HepG2 (cell line): ENCODE measurements at regions not wholly inside any gene's neighbourhood (a gene's known extent, or its start where the extent isn't known, plus 50 kb on each side); places are given as distances from the start of the nearest gene placed in this dataset.
A peak's percentile ranks its signal among the peaks of the same experiment; 100 is the strongest.

Experiments used
- CBX5 ChIP-seq: sonication (generic); formaldehyde crosslinking; IDR thresholded peaks from 2 replicates; pipeline ENCODE4 v1.4.0; 2020; ENCODE audit warnings: missing genetic modification reagents, borderline replicate concordance
- CC2D1A ChIP-seq: sonication (generic); formaldehyde crosslinking; IDR thresholded peaks from 2 replicates; pipeline ENCODE4 v1.8.1; 2023; ENCODE audit warnings: mild to moderate bottlenecking, missing genetic modification reagents
- FOXM1 ChIP-seq: sonication (generic); formaldehyde crosslinking; IDR thresholded peaks from 2 replicates; pipeline ENCODE4 v1.5.0; 2020; ENCODE audit warnings: missing genetic modification reagents
- GTF3A ChIP-seq: sonication (generic); formaldehyde crosslinking; conservative IDR thresholded peaks from 2 replicates; pipeline ENCODE4 v1.4.0; 2020; ENCODE audit warnings: mild to moderate bottlenecking, missing genetic modification reagents
- IRF2 ChIP-seq: IDR thresholded peaks from 2 replicates; pipeline ENCODE4 v1.6.1; 2018; ENCODE audit warnings: missing genetic modification reagents, missing compliant biosample characterization
- NFKB2 ChIP-seq: sonication (generic); formaldehyde crosslinking; IDR thresholded peaks from 2 replicates; pipeline ENCODE4 v1.4.0; 2020; ENCODE audit warnings: missing genetic modification reagents, borderline replicate concordance
- SAFB2 ChIP-seq: sonication (generic); formaldehyde crosslinking; IDR thresholded peaks from 2 replicates; pipeline ENCODE4 v1.5.1; 2020; ENCODE audit warnings: missing genetic modification reagents, low read depth, mild to moderate bottlenecking, borderline replicate concordance
- SAP130 ChIP-seq: IDR thresholded peaks from 2 replicates; pipeline ENCODE4 v1.6.1; 2016; ENCODE audit warnings: low read depth
- SATB2 ChIP-seq: sonication (generic); formaldehyde crosslinking; IDR thresholded peaks from 2 replicates; pipeline ENCODE4 v1.5.0; 2020; ENCODE audit warnings: missing genetic modification reagents
- SP2 ChIP-seq: sonication (generic); formaldehyde crosslinking; IDR thresholded peaks from 2 replicates; pipeline ENCODE4 v1.5.1; 2020; ENCODE audit warnings: mild to moderate bottlenecking, missing genetic modification reagents
- TAF1 ChIP-seq: sonication (generic); formaldehyde crosslinking; IDR thresholded peaks from 2 replicates; pipeline ENCODE4 v1.4.0; 2020; ENCODE audit warnings: missing genetic modification reagents
- TEAD3 ChIP-seq: optimal IDR thresholded peaks from 2 replicates; pipeline ENCODE3; 2016; ENCODE audit warnings: borderline replicate concordance
- XRCC5 ChIP-seq: fragments of 200-400 bp; formaldehyde crosslinking; optimal IDR thresholded peaks from 2 replicates; pipeline ENCODE3; 2017; ENCODE audit warnings: mild to moderate bottlenecking, low read length
- ZBTB1 ChIP-seq: sonication (generic); formaldehyde crosslinking; IDR thresholded peaks from 2 replicates; pipeline ENCODE4 v1.4.0; 2020; ENCODE audit warnings: missing genetic modification reagents, borderline replicate concordance
- ZKSCAN5 ChIP-seq: sonication (generic); formaldehyde crosslinking; IDR thresholded peaks from 2 replicates; pipeline ENCODE4 v1.5.1; 2020; ENCODE audit warnings: mild to moderate bottlenecking, missing genetic modification reagents
- ZNF496 ChIP-seq: sonication (generic); formaldehyde crosslinking; IDR thresholded peaks from 2 replicates; pipeline ENCODE4 v1.8.1; 2023; ENCODE audit warnings: mild to moderate bottlenecking, moderate library complexity, missing genetic modification reagents; ENCODE audit not compliant: insufficient replicate concordance
- ZNF557 ChIP-seq: sonication (generic); formaldehyde crosslinking; IDR thresholded peaks from 2 replicates; pipeline ENCODE4 v1.4.0; 2020; ENCODE audit warnings: missing genetic modification reagents
- ZNF605 ChIP-seq: sonication (generic); formaldehyde crosslinking; IDR thresholded peaks from 2 replicates; pipeline ENCODE4 v1.8.0; 2022; ENCODE audit warnings: mild to moderate bottlenecking, missing genetic modification reagents
- ZNF776 ChIP-seq: sonication (generic); formaldehyde crosslinking; IDR thresholded peaks from 2 replicates; pipeline ENCODE4 v1.4.0; 2020; ENCODE audit warnings: mild to moderate bottlenecking, missing genetic modification reagents
- ZNF883 ChIP-seq: sonication (generic); formaldehyde crosslinking; IDR thresholded peaks from 2 replicates; pipeline ENCODE4 v1.5.1; 2020; ENCODE audit warnings: mild to moderate bottlenecking, missing genetic modification reagents; ENCODE audit errors: not compliant biosample characterization
- TF ChIP-seq, protein P1 (sequence below): sonication (generic); formaldehyde crosslinking; IDR thresholded peaks from 2 replicates; pipeline ENCODE4 v1.8.1; 2022; ENCODE audit warnings: mild to moderate bottlenecking, missing genetic modification reagents
- TF ChIP-seq, protein P2 (sequence below): sonication (generic); formaldehyde crosslinking; IDR thresholded peaks from 2 replicates; pipeline ENCODE4 v1.8.1; 2023; ENCODE audit warnings: mild to moderate bottlenecking, inconsistent platforms, moderate library complexity, missing genetic modification reagents, borderline replicate concordance
- TF ChIP-seq, protein P3 (sequence below): sonication (generic); formaldehyde crosslinking; IDR thresholded peaks from 2 replicates; pipeline ENCODE4 v1.5.0; 2020; ENCODE audit warnings: missing genetic modification reagents
- TF ChIP-seq, protein P4 (sequence below): sonication (generic); formaldehyde crosslinking; IDR thresholded peaks from 2 replicates; pipeline ENCODE4 v1.8.0; 2022; ENCODE audit warnings: missing genetic modification reagents, mild to moderate bottlenecking, moderate library complexity, borderline replicate concordance
- TF ChIP-seq, protein P5 (sequence below): IDR thresholded peaks from 2 replicates; pipeline ENCODE4 v1.6.1; 2016; ENCODE audit warnings: control low read depth
- TF ChIP-seq, protein P6 (sequence below): sonication (generic); formaldehyde crosslinking; IDR thresholded peaks from 2 replicates; pipeline ENCODE4 v1.5.0; 2020; ENCODE audit warnings: mild to moderate bottlenecking, missing genetic modification reagents

DNA sequence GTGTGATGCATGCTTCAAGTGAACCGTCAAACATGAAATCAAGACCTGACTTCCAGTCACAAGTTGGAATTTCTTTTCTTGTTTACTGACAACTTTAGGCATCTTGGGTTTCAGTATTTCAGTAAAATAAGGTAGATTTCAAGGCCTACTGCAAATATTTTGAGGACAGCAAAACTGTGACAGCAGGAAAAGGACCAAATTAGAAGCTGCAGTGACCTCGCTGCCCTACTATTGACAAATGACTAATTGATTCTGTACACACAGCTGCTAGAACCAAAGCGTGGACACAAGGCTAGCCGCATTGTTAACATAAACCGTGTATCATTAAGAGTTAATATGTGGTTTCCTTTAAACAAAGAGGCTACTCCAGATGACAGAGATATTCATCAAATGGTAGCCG is 105.7 kb upstream of the SEC61G start (continued):
- TF ChIP-seq, protein P1, sequence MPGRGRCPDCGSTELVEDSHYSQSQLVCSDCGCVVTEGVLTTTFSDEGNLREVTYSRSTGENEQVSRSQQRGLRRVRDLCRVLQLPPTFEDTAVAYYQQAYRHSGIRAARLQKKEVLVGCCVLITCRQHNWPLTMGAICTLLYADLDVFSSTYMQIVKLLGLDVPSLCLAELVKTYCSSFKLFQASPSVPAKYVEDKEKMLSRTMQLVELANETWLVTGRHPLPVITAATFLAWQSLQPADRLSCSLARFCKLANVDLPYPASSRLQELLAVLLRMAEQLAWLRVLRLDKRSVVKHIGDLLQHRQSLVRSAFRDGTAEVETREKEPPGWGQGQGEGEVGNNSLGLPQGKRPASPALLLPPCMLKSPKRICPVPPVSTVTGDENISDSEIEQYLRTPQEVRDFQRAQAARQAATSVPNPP (CRISPR knock-in tag), result no peak
- TF ChIP-seq GTF3A (CRISPR knock-in tag) (no peak), IRF2 (CRISPR knock-in tag) (peak; percentile 63), FOXM1 (no peak), TEAD3 (CRISPR knock-in tag) (peak; percentile 43), ZKSCAN5 (no peak), CC2D1A (CRISPR knock-in tag) (no peak), SP2 (CRISPR knock-in tag) (no peak), NFKB2 (CRISPR knock-in tag) (no peak), SAFB2 (CRISPR knock-in tag) (no peak), ZNF496 (CRISPR knock-in tag) (no peak), CBX5 (CRISPR knock-in tag) (no peak), ZNF557 (no peak), ZBTB1 (CRISPR knock-in tag) (no peak), TAF1 (CRISPR knock-in tag) (no peak), ZNF776 (CRISPR knock-in tag) (no peak), SAP130 (CRISPR knock-in tag) (peak; percentile 75), ZNF605 (CRISPR knock-in tag) (no peak), ZNF883 (CRISPR knock-in tag) (no peak), SATB2 (CRISPR knock-in tag) (no peak), XRCC5 (no peak)
- TF ChIP-seq, protein P2, sequence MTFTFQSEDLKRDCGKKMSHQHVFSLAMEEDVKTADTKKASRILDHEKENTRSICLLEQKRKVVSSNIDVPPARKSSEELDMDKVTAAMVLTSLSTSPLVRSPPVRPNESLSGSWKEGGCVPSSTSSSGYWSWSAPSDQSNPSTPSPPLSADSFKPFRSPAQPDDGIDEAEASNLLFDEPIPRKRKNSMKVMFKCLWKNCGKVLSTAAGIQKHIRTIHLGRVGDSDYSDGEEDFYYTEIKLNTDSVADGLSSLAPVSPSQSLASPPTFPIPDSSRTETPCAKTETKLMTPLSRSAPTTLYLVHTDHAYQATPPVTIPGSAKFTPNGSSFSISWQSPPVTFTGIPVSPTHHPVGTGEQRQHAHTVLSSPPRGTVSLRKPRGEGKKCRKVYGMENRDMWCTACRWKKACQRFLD (CRISPR knock-in tag), result no peak
- TF ChIP-seq, protein P3, sequence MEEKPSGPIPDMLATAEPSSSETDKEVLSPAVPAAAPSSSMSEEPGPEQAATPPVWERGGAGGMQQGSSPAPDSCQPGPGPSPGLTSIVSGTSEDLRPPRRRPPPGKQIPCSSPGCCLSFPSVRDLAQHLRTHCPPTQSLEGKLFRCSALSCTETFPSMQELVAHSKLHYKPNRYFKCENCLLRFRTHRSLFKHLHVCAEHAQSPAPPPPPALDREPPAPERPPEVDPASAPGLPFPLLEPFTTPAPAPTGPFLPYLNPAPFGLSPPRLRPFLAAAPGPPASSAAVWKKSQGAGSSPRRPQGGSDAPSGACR (CRISPR knock-in tag), result no peak
- TF ChIP-seq, protein P4, sequence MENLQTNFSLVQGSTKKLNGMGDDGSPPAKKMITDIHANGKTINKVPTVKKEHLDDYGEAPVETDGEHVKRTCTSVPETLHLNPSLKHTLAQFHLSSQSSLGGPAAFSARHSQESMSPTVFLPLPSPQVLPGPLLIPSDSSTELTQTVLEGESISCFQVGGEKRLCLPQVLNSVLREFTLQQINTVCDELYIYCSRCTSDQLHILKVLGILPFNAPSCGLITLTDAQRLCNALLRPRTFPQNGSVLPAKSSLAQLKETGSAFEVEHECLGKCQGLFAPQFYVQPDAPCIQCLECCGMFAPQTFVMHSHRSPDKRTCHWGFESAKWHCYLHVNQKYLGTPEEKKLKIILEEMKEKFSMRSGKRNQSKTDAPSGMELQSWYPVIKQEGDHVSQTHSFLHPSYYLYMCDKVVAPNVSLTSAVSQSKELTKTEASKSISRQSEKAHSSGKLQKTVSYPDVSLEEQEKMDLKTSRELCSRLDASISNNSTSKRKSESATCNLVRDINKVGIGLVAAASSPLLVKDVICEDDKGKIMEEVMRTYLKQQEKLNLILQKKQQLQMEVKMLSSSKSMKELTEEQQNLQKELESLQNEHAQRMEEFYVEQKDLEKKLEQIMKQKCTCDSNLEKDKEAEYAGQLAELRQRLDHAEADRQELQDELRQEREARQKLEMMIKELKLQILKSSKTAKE (CRISPR knock-in tag), result peak; percentile 39; the same call in 1 of the 2 replicates
- TF ChIP-seq, protein P5, sequence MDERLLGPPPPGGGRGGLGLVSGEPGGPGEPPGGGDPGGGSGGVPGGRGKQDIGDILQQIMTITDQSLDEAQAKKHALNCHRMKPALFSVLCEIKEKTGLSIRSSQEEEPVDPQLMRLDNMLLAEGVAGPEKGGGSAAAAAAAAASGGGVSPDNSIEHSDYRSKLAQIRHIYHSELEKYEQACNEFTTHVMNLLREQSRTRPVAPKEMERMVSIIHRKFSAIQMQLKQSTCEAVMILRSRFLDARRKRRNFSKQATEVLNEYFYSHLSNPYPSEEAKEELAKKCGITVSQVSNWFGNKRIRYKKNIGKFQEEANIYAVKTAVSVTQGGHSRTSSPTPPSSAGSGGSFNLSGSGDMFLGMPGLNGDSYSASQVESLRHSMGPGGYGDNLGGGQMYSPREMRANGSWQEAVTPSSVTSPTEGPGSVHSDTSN (CRISPR knock-in tag), result no peak
- TF ChIP-seq, protein P6, sequence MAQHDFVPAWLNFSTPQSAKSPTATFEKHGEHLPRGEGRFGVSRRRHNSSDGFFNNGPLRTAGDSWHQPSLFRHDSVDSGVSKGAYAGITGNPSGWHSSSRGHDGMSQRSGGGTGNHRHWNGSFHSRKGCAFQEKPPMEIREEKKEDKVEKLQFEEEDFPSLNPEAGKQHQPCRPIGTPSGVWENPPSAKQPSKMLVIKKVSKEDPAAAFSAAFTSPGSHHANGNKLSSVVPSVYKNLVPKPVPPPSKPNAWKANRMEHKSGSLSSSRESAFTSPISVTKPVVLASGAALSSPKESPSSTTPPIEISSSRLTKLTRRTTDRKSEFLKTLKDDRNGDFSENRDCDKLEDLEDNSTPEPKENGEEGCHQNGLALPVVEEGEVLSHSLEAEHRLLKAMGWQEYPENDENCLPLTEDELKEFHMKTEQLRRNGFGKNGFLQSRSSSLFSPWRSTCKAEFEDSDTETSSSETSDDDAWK (CRISPR knock-in tag), result no peak
